Panc1 (cell line): ENCODE measurements at regions not wholly inside any gene's neighbourhood (a gene's known extent, or its start where the extent isn't known, plus 50 kb on each side); places are given as distances from the start of the nearest gene placed in this dataset.
"Not testable (repeated sequence)": the region's sequence is repeated elsewhere in the genome, so short reads cannot be mapped to it uniquely, and the experiment has no call there.

ENCODE experiments used
- ATAC-seq: fragments of 200-7000 bp; cut with Tn5 transposase; 2 replicates; pipeline ENCODE4 v1.9.1; 2020; ENCODE audit warnings: mild to moderate bottlenecking, moderate library complexity
- BruUV-seq: library from RNA; stranded (reverse); fragments of 400-500 nt; replicated peaks from 2 replicates; lab custom pipeline; 2021; lab: Mats Ljungman, UMichigan
- CTCF ChIA-PET: fragments of 300-600 bp; sonication (Branson Sonifier 250); formaldehyde crosslinking; loops from one replicate; lab custom pipeline; 2022; ENCODE audit warnings: antibody characterized with exemption; lab: Charles Lee
- POLR2A ChIA-PET: fragments of 300-600 bp; sonication (Branson Sonifier 250); formaldehyde crosslinking; loops from one replicate; lab custom pipeline; 2022; ENCODE audit warnings: antibody characterized with exemption; lab: Charles Lee
- DNase-seq: peaks from one replicate; pipeline ENCODE4 v3.0.0-alpha.2; 2010; ENCODE audit warnings: low read depth, low spot score
- H3K27ac ChIP-seq: 2 replicates; pipeline ENCODE4 v1.5.1; 2011; ENCODE audit warnings: mild to moderate bottlenecking, low read length, inconsistent platforms
- H3K27me3 ChIP-seq: fragments of 200-500 bp; sonication (Bioruptor generic); 2 replicates; pipeline ENCODE4 v1.6.0; 2014; ENCODE audit warnings: low read length, inconsistent platforms; ENCODE audit not compliant: control insufficient read depth, insufficient read depth
- H3K36me3 ChIP-seq: fragments of 200-500 bp; sonication (Bioruptor generic); 2 replicates; pipeline ENCODE4 v1.5.1; 2014; ENCODE audit warnings: inconsistent platforms, mild to moderate bottlenecking, low read length, moderate library complexity; ENCODE audit not compliant: control insufficient read depth, insufficient read depth
- H3K4me1 ChIP-seq: 2 replicates; pipeline ENCODE4 v1.5.1; 2011; ENCODE audit warnings: inconsistent platforms, mild to moderate bottlenecking, low read length, moderate library complexity; ENCODE audit not compliant: control insufficient read depth, insufficient read depth
- H3K4me3 ChIP-seq, 2 experiments: 2 replicates each; pipeline ENCODE4 v1.5.1; 2011 to 2012; ENCODE audit warnings: low read depth in 2 of 2, low read length in 2 of 2, mild to moderate bottlenecking in 2 of 2, inconsistent platforms in 1 of 2, moderate library complexity in 1 of 2
- H3K9me3 ChIP-seq: fragments of 200-500 bp; sonication (Bioruptor generic); 2 replicates; pipeline ENCODE4 v1.5.1; 2014; ENCODE audit warnings: low read depth, mild to moderate bottlenecking, inconsistent platforms, low read length, moderate library complexity; ENCODE audit not compliant: control insufficient read depth, insufficient read depth
- POLR2AphosphoS5 ChIP-seq: IDR thresholded peaks from 2 replicates; pipeline ENCODE4 v1.6.1; 2012; ENCODE audit warnings: mild to moderate bottlenecking, low read depth, low read length, moderate library complexity
- SIN3A ChIP-seq: IDR thresholded peaks from 2 replicates; pipeline ENCODE4 v1.6.1; 2012; ENCODE audit warnings: low read depth, mild to moderate bottlenecking, low read length, moderate library complexity, borderline replicate concordance; ENCODE audit not compliant: insufficient read depth
- TCF7L2 ChIP-seq: IDR thresholded peaks from 2 replicates; pipeline ENCODE4 v1.6.1; 2011; ENCODE audit warnings: mild to moderate bottlenecking, low read depth, low read length, inconsistent platforms
- in situ Hi-C: cut with HindIII; loops from 2 replicates; pipeline ENCODE4 v1.10.0; 2016; ENCODE audit warnings: low sequenced_read_pairs, low pct_unique_long_range_greater_than_20kb
- intact Hi-C: fragments of 100-400 bp; cut with micrococcal nuclease; formaldehyde crosslinking; loops from one replicate; pipeline ENCODE4 v1.10.0; 2022; ENCODE audit not compliant: unreplicated experiment
- TF ChIP-seq, protein P1 (sequence below), 2 experiments: IDR thresholded peaks; 2 replicates each; pipeline ENCODE4 v1.6.1; 2011 to 2012; ENCODE audit warnings: low read depth in 2 of 2, control low read depth in 1 of 2, low read length in 1 of 2, mild to moderate bottlenecking in 1 of 2, moderate library complexity in 1 of 2; ENCODE audit not compliant: insufficient read depth in 1 of 2
- TF ChIP-seq, protein P2 (sequence below): fragments of 450-650 bp; IDR thresholded peaks from 2 replicates; pipeline ENCODE4 v1.5.1; 2017; ENCODE audit warnings: mild to moderate bottlenecking

- in situ Hi-C loops (no loop called here), intact Hi-C loops (no loop called here)
- Histone ChIP-seq H3K4me1 (no peaks in the 10 kb centered on the region), H3K9me3 (no peaks in the 10 kb centered on the region), H3K4me3 (no peak overlapping the region), H3K27ac (no peak overlapping the region), H3K27me3 (no peaks in the 10 kb centered on the region; the same call in 1 of the 2 replicates), H3K36me3 (no peaks in the 10 kb centered on the region)
- POLR2A ChIA-PET = no interaction called here
- DNase-seq (no peak), ATAC-seq (no peak)
- BruUV-seq = no TSS peak
- CTCF ChIA-PET = no interaction called here
- TF ChIP-seq TCF7L2 = no peak
- TF ChIP-seq, protein P1, sequence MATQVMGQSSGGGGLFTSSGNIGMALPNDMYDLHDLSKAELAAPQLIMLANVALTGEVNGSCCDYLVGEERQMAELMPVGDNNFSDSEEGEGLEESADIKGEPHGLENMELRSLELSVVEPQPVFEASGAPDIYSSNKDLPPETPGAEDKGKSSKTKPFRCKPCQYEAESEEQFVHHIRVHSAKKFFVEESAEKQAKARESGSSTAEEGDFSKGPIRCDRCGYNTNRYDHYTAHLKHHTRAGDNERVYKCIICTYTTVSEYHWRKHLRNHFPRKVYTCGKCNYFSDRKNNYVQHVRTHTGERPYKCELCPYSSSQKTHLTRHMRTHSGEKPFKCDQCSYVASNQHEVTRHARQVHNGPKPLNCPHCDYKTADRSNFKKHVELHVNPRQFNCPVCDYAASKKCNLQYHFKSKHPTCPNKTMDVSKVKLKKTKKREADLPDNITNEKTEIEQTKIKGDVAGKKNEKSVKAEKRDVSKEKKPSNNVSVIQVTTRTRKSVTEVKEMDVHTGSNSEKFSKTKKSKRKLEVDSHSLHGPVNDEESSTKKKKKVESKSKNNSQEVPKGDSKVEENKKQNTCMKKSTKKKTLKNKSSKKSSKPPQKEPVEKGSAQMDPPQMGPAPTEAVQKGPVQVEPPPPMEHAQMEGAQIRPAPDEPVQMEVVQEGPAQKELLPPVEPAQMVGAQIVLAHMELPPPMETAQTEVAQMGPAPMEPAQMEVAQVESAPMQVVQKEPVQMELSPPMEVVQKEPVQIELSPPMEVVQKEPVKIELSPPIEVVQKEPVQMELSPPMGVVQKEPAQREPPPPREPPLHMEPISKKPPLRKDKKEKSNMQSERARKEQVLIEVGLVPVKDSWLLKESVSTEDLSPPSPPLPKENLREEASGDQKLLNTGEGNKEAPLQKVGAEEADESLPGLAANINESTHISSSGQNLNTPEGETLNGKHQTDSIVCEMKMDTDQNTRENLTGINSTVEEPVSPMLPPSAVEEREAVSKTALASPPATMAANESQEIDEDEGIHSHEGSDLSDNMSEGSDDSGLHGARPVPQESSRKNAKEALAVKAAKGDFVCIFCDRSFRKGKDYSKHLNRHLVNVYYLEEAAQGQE (IDR thresholded peaks at IDR 0.05; ENCODE audit: insufficient read depth in 1 of 2, low read depth in 2 of 2, low read length in 1 of 2) = no peak
- TF ChIP-seq POLR2AphosphoS5 = no peak
- no peak for TF ChIP-seq SIN3A
- TF ChIP-seq, protein P2, sequence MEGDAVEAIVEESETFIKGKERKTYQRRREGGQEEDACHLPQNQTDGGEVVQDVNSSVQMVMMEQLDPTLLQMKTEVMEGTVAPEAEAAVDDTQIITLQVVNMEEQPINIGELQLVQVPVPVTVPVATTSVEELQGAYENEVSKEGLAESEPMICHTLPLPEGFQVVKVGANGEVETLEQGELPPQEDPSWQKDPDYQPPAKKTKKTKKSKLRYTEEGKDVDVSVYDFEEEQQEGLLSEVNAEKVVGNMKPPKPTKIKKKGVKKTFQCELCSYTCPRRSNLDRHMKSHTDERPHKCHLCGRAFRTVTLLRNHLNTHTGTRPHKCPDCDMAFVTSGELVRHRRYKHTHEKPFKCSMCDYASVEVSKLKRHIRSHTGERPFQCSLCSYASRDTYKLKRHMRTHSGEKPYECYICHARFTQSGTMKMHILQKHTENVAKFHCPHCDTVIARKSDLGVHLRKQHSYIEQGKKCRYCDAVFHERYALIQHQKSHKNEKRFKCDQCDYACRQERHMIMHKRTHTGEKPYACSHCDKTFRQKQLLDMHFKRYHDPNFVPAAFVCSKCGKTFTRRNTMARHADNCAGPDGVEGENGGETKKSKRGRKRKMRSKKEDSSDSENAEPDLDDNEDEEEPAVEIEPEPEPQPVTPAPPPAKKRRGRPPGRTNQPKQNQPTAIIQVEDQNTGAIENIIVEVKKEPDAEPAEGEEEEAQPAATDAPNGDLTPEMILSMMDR = no peak
These were observed 211.9 kb upstream of the PRICKLE2 start for GRCh38 chr3:64437131-64437530.

DNA sequence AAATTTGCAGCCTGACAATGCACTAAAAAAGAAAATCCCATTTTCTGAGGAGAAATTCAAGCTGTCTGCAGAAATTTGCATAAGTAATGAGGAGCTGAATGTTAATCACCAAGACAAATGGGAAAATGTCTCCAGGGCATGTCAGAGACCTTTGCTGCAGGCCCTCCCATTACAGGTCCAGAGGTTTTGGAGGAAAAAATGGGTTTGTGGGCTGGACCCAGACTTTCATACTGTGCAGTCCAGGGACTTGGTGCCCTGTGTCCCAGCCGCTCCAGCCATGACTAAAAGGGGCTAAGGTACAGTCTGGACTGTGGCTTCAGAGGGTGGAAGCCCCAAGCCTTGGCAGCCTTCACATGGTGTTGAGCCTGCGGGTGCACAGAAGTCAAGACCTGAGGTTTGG lies 209.8 kb upstream of the PRICKLE2 start:
- in situ Hi-C loops, H3K36me3 ChIP-seq, POLR2A ChIA-PET, ATAC-seq, intact Hi-C loops, BruUV-seq, H3K27me3 ChIP-seq, H3K9me3 ChIP-seq, DNase-seq, H3K4me3 ChIP-seq, CTCF ChIA-PET, H3K4me1 ChIP-seq, H3K27ac ChIP-seq: not testable (repeated sequence)

DNA sequence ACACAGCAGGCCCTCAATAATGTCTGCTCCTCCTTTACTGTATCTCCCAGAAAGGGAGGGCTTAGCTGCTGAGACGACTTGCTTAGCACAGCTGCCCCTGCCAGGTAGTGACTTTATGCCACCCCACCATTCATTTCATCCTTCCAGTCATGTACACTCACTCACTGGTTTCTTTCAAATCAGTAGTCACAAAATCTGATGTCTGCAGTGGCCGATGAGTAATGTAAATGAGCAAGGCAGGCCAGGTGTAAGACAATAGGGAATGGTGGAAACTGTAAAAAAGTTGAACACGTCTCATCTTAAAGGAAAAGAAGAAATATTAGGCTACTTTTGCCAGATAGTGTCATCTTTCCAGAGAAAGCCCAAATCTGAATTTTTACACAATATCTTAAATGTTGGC lies 207.6 kb upstream of the PRICKLE2 start:
- no peak for ATAC-seq
- no peak for DNase-seq
- Histone ChIP-seq H3K4me1 (no peaks in the 10 kb centered on the region), H3K27ac (no peak overlapping the region), H3K4me3 (no peak overlapping the region), H3K36me3 (no peaks in the 10 kb centered on the region), H3K27me3 (no peaks in the 10 kb centered on the region), H3K9me3 (no peaks in the 10 kb centered on the region)
- ChIA-PET CTCF (no interaction called here), POLR2A (no interaction called here)
- TF ChIP-seq, protein P1 (IDR thresholded peaks at IDR 0.05; ENCODE audit: insufficient read depth in 1 of 2, low read depth in 2 of 2, low read length in 1 of 2) = no peak
- TF ChIP-seq TCF7L2 (no peak), POLR2AphosphoS5 (no peak), SIN3A (no peak)
- TF ChIP-seq, protein P2 = no peak
- intact Hi-C loops (no loop called here), in situ Hi-C loops (no loop called here)
- no TSS peak for BruUV-seq
